ENCODE measurements at regions not wholly inside any gene's neighbourhood (a gene's known extent, or its start where the extent isn't known, plus 50 kb on each side); places are given as distances from the start of the nearest gene placed in this dataset.

GRCh38 chr14:25615174-25615573 lies 565.2 kb upstream of the STXBP6 start:
- no peak for TF ChIP-seq GATA3 (IDR thresholded peaks at IDR 0.05; ENCODE audit: low read depth, low read length)
- TF ChIP-seq GATA2 (IDR thresholded peaks at IDR 0.05; ENCODE audit: low read depth, low read length), result no peak
